ENCODE measurements at regions not wholly inside any gene's neighbourhood (a gene's known extent, or its start where the extent isn't known, plus 50 kb on each side); places are given as distances from the start of the nearest gene placed in this dataset.

DNA sequence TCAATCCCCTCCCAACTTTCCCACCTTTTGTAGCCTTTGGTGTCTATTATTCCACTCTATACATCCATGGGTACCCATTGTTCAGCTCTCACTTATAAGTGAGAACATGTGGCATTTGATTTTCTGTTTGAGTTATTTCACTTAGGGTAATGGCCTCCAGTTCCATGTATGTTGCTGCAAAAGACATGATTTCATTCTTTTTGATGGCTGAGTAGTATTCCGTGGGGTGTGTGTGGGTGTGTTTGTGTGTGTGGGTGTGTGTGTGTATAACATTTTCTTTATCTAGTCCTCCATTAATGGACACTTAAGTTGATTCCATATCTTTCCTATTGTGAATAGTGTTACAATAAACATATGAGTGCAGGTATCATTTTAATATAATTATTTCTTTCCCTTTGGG is 157.5 kb upstream of the FSTL4 start:
- no peak for DNase-seq (ENCODE audit: low read depth)

DNA sequence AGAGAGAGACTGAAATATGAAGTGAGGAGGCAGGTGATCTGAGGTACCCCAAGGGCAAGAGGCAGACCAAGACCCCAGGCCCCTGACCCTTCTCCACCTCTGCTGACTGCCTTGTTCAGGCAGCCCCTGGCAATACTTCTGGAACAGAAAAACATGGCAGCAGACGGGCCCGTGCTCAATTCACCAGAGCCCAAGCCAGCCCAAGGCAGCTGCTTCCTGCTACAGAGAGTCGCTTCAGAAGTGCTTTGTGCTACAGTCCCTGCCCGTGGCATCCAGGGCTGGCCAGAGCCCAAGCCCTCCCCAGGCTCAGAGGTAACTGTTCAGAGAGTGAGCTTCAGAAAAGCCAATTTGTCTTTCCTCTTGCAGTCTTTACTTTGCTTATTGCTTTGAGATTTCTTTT is 151.4 kb upstream of the FSTL4 start:
- DNase-seq (ENCODE audit: low read depth), result no peak

DNA sequence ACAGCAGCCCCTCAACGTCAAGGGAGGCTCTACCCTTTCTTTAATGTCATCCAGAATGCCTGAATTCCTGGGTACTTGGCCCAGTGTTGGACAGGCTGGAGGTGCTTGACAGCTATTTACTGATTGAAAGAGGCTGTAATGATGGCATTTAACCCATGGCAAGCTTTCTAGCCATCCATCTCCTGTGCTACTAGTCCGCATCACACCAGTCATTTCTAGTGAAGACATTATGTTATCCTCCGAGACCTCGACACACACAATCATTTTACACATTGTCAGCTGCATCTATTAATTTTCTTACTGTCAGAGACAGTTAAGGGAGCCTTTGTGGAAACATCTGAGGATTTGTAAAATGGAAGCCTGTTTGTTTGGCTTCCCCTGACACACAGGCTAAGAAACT is 149.3 kb upstream of the FSTL4 start:
- no peak for DNase-seq (ENCODE audit: low read depth)

- no peak for DNase-seq (ENCODE audit: low read depth)
Observed at GRCh38 chr5:133760532-133760931, 148.2 kb upstream of the FSTL4 start.

DNA sequence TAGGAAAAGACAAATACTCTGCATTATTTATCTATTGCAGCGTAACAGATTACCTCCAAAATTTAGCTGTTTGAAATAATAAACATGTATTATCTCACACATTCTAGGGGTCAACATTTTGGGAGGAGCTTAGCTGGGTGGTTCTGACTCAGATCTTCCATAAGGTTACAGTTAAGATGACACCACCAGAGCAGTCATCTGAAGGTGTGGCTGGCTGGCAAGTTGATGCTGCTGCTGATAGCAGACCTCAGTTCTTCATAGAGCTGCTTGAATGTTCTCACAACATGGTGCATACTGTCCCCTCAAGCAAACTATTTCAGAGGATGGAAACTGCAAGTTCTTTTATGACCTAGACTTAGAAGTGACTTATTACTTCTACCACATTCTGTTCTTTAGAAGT is 146.3 kb upstream of the FSTL4 start:
- no peak for DNase-seq (ENCODE audit: low read depth)

GRCh38 chr5:133757396-133757945 is 145.1 kb upstream of the FSTL4 start:
- DNase-seq (ENCODE audit: low read depth), result no peak

GRCh38 chr5:133756756-133757155 is 144.4 kb upstream of the FSTL4 start:
- no peak for DNase-seq (ENCODE audit: low read depth)

DNA sequence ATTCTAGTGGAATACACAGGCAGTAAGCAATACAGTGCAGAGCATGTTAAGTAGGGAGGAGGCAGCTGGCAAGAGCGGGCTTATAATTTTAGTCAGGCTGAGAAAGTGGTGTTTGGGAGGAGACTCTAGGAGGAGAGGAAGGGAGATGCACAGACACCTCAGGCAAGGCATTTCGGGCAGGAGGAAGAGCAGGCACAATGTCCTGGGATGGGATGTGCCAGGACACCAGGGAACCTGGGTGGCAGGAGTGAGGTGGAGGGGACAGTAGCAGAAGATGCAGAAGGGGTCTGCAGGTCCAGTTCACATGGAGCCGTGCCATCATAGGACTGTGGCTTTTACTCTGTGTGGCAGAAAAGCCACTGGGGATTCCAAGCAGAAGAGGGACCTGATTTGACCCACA is 143.7 kb upstream of the FSTL4 start:
- no peak for DNase-seq (ENCODE audit: low read depth)

DNA sequence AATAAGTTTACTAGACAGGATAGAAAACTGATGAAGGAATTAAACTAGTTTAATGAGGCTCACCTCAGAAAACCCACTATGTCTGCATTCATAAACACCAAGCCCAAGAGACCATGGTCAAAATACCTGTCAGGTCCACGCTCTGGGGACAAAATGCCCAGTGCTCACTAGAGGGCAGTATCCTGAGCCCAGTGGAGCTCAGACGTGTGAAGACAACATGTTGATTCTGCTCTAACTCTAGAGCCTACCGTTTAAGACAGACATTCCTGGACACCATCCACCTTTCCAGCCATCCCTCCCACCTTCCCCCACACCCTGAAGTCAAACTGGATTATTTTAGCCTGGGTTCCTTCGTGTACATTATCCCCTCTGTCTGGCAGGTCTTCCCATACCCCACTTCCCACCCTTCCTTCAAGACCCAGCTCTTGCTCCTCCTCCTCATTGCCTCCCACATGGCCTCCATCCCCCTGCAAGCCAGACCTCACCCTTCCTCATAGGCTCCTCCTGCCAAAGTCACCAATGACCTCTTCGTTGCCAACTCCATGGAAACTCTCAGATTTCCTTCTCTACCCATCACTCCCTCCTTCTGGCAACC is 142.3 kb upstream of the FSTL4 start:
- DNase-seq (ENCODE audit: low read depth), result no peak

DNA sequence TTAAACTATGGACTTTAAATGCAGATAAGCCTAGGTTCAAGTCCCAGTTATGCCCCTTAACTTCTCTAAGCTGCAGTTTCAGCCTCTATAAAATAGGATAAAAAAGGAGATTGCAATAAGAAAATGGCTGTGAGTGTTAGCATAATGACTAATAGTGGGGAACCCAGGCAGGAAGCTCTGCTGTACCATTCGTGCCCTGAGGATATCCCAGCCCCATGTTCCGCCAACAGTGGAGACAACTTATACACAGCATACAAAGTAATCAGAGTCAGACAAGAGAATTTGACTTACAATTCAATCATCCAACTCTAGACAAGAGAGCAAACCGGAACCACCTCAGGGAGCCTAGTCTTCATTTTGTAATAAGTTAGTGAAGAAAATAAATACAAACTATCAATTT is 141.5 kb upstream of the FSTL4 start:
- DNase-seq (ENCODE audit: low read depth), result no peak

DNA sequence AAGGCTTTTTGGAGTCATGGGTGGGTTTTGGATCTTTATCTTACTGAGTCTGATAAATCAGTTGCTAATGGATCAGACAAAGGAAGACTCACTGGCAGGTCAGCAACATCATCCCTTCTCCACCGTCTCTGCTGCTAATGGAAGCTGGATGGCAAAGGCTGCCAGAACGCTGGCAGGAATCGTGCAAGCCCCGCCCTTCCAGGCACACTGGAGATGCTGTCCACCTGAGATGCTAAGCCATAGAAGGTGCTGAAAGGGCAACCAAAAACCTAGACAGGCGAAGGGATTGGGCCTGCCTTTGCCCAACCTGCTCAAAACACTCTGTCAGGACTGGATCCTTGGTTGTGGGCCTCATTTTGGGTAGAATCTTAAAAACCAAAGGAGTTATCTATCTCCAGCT is 139.5 kb upstream of the FSTL4 start:
- no peak for DNase-seq (ENCODE audit: low read depth)

DNA sequence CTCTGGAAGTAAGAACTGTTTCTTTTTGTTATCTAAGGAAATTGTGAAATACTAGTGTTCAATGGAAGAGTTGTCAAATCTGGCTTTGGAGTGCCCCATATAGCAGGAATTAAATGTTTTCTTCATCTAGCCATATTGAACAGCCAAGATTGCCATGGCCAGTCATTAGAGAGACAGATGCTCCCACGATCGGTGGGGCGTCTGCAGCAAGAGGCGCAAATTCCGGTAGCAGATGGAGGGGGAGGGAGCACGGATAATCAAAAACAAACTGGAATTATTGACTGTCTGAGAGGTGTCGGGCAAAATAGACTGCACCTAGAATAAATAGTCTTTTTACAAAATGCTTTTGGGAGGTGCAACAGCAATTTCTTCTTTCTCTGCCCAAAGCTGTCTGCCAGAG is 139.1 kb upstream of the FSTL4 start:
- no peak for DNase-seq (ENCODE audit: low read depth)

DNA sequence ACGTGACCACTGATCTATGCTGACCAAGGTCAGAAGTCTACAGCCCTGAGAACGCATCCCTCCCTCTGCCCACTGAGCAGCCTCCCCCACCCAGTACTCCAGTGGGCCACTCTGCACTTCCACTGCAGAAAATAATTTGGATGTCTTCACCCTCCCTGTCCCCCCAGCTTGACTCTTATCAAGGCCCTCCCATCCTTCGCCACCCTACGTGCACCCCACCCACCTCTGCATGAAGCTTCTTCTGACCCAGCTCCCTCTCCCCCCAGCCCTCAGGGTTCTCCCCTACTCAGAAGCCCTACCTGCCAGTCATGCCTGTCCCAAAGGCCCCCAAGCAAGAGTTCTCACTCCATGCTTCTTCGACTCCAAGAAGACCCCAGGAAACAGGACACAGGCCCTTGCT is 138.5 kb upstream of the FSTL4 start:
- no peak for DNase-seq (ENCODE audit: low read depth)

DNA sequence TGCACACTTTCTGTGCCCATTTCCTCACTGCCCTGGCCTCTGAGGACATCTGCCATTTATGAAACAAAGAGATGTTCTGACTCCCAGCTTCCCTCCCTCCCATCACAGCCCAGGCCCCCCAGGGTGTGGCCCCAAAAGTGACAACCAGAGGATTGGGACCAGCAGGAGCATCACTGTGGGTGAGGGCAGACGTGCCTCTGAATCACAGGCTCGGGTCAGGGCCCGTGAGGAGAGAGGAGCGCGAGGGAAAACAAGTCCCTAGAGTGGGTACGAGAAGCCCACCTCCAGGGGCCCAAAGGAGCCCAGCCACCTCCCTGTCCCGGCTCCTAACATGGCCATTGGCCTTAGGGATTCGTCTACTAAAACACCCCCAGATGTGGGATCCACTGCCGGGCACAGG is 138.0 kb upstream of the FSTL4 start:
- DNase-seq (ENCODE audit: low read depth), result no peak

DNA sequence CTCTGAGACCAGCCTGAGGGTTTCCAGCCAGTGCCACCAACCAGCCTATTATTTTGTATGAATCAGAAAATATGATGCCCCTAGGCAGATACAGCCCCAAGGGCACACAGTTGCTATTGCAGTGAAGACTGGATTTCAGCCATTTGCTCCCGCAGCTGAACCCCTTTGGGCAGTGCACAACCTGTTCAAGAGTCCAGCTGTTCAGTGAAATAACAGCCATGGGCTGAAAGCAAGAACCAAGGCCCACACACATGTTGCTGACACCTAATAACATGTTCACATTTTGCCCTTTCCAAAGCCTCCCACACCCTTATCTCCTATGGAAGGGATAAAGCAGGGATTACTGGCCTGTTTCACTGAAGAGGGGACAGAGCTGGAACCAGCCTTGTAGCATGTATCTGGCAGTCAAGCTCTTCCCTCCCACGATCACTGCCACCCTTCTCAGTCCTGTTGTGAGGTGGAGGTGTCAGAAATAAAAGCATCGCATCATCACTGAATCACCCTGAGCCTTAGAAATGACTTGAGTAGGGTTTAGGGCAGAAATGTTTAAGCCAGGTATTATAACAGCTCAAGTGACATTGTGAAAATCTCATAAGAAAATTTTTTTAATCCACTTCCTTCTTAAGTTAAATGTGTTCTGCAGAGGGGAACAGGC is 137.1 kb upstream of the FSTL4 start:
- no peak for DNase-seq (ENCODE audit: low read depth)

- no peak for DNase-seq (ENCODE audit: low read depth)
Observed at GRCh38 chr5:133746834-133747233, 134.5 kb upstream of the FSTL4 start.

- no peak for DNase-seq (ENCODE audit: low read depth)
Observed at GRCh38 chr5:133744960-133745308, 132.6 kb upstream of the FSTL4 start.

DNA sequence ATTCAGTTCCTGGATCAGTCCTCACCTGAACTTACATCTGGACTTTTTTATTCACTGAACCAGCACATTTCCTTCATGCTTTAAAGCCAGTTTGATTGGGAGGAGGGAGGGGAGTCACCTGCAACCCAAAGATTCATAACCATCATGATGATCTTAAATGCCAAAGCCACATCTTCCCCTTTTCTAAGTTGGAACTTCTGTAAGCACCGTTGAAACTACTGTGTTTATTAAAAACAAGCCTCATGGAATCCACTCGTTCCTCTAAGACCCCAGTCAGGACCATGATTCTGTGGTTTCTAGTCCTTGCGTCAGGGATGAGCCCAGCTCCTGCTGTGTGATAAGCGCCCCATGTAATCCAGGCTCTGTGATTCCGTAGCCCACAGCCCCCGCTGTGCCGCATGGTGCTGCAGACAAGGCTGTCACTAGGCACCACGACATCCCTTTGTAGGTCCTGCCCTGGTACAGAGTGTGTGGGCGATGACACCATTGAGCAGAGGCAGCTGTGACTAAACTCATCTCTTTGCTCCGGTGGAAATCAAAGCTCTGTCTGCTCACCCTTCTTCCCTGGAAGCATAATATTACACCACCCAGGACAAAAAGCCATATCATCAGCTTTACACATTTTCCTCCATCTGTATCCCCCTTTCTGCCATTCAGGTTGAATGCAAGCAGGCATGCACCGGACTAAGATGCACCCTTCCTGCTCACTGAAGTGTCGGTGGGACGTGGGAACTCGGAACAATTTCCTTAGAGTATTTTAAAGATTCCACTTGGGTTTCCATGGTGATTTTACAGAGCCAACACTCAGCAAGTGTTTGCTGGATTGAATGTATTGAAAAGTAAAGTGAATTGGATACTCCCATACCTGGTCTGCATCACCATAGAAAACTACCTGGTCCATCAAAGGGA is 132.0 kb upstream of the FSTL4 start:
- DNase-seq (ENCODE audit: low read depth), result no peak

- DNase-seq (ENCODE audit: low read depth), result no peak
Observed at GRCh38 chr5:133742431-133742988, 130.2 kb upstream of the FSTL4 start.

DNA sequence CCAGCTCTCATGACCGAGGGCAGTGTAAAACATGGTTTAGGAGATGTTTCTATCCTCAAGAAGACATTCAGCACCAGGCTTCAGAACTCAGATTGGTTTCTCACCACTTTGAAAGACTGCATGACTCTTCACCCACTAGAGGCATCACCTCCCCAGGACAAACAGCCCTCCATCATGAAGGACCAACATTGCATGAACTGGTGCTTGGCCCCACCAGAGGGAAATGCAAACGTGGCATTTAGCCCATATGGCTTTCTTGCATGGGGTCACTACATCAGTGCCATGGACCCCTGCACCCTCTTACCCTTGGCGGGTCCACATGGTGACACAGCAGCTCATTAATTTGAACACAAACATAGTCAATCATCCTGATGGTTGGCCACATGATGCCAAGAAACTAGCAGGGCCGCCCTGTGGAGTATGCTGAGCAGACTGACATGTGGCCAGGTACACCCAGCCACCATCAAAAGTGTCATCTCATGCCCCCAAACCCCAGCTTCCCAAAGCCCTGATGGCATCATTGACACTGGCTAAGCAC is 129.5 kb upstream of the FSTL4 start:
- DNase-seq (ENCODE audit: low read depth), result no peak

DNA sequence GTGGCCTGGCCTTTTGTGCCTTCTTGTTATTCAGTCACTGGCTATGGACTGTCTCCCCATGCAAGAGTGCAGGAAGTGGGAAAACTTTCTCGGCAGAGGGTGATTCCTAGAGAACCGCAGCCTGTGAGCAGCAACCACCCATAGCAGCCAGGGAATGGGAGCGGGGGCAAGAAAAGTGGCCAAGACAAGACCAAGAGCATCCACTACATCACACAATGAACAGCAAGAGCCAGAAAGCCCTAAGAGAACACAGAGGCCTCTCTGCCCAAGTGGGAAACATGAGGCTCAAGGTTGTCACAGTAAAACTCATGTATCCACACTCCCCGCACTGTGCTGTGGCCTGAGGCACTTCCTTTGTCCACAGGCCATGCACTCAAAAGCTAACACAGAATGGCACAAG is 129.1 kb upstream of the FSTL4 start:
- no peak for DNase-seq (ENCODE audit: low read depth)

- DNase-seq (ENCODE audit: low read depth), result no peak
Observed at GRCh38 chr5:133739181-133739780, 126.9 kb upstream of the FSTL4 start.

Measured in stimulated activated CD4-positive, alpha-beta T cell treated with anti-CD3 and anti-CD28 coated beads, Interleukin-2, amount 100 ng/mL, for 4 hours (primary cell).